ENCODE measurements at regions not wholly inside any gene's neighbourhood (a gene's known extent, or its start where the extent isn't known, plus 50 kb on each side); places are given as distances from the start of the nearest gene placed in this dataset.

DNA sequence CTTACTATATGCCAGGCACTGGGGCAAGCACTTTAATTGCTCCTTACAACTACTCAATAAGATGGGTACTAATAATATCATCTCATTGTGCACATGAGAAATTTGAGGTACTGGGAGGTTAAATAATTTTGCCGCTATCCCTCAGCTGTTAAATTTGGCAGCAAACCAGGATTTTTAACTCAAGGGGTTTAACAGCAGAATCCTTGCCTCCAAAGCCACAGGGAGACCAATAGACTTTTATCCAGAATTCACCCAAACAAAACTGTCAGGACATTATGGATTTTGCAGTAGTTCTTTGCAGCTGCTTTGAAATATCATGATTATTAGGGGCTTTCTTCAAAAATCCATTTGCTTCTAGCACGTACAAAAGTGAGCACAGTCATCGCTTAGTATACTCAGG lies 136.2 kb downstream of the RPS12 start:
- peaks cover 5% of the 10 kb centered on the region for H3K27me3 Mint-ChIP-seq
- H3K9me3 Mint-ChIP-seq (ENCODE audit: low read depth), result no peaks in the 10 kb centered on the region
- H3K4me1 Mint-ChIP-seq (ENCODE audit: low read depth), result no peaks in the 10 kb centered on the region
- TF ChIP-seq, protein P1, sequence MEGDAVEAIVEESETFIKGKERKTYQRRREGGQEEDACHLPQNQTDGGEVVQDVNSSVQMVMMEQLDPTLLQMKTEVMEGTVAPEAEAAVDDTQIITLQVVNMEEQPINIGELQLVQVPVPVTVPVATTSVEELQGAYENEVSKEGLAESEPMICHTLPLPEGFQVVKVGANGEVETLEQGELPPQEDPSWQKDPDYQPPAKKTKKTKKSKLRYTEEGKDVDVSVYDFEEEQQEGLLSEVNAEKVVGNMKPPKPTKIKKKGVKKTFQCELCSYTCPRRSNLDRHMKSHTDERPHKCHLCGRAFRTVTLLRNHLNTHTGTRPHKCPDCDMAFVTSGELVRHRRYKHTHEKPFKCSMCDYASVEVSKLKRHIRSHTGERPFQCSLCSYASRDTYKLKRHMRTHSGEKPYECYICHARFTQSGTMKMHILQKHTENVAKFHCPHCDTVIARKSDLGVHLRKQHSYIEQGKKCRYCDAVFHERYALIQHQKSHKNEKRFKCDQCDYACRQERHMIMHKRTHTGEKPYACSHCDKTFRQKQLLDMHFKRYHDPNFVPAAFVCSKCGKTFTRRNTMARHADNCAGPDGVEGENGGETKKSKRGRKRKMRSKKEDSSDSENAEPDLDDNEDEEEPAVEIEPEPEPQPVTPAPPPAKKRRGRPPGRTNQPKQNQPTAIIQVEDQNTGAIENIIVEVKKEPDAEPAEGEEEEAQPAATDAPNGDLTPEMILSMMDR (IDR thresholded peaks at IDR 0.05; ENCODE audit: unreplicated experiment), result no peak
- no peak overlapping the region for H3K4me3 Mint-ChIP-seq (ENCODE audit: low read depth)
- DNase-seq (ENCODE audit: low spot score, unreplicated experiment), result no peak
- H3K27ac Mint-ChIP-seq, result no peak overlapping the region
- H3K36me3 Mint-ChIP-seq (ENCODE audit: insufficient read depth), result no peaks in the 10 kb centered on the region

DNA sequence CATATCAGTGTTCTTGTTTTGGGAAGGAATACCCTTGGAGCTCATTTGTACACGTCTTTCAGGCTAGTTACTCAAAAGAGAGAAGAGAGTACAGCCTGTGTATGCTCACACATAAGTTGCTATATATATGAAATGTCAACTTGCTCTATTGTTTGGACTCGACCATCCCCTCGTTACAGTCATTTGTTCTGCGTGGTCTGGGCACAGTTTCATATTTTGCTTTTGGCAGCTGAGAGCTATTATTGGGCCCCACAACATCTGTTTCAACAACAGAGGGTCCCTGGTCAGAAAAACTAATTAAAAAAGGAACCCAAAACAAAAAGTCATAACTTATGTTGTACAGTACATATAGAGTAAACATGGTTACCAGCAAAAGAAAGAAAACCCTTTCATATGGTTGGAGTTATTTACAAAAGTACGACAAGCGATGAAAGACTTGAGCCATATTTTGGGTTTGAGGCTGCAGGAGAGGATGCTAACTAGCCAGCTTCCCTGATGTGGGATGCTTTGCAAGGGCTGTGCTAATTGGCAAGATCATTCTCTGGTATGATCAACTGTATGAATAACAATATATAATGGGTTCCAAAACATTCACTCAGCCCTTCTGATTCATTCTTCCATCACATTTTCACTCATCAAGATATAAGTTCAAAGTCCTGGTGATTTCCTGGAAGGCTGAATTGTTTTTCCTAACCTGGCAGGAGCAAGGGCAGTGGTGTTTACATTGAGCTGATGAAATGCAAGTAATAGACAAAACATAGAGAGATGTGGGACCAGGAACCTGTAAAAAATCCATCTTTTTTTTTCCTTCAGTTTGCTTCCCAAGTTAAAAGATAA lies 137.9 kb downstream of the RPS12 start:
- Mint-ChIP-seq H3K36me3 (ENCODE audit: insufficient read depth) (no peaks in the 10 kb centered on the region), H3K27ac (no peak overlapping the region), H3K4me3 (ENCODE audit: low read depth) (no peak overlapping the region), H3K27me3 (peaks cover 5% of the 10 kb centered on the region), H3K4me1 (ENCODE audit: low read depth) (no peaks in the 10 kb centered on the region), H3K9me3 (ENCODE audit: low read depth) (no peaks in the 10 kb centered on the region)
- DNase-seq (ENCODE audit: low spot score, unreplicated experiment), result no peak
- TF ChIP-seq, protein P1 (IDR thresholded peaks at IDR 0.05; ENCODE audit: unreplicated experiment), result no peak

DNA sequence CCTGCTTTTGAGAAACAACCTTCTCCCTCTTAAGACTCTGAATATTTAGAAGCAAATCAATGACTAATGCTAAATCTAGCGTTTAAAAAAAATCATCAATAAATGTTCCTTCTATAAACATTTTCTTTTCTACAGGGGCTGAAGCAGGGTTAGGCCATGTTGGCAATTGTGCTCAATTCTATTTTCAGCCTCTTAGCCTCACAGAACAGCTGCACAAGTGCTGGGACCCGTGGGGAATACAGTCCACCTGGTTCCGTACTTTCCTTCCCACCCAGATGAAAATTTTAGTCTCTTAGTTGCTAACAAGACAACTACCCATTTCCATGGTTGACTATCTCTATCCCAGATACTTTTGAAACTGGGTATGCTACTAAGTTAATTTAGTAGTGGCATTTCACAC lies 138.6 kb downstream of the RPS12 start:
- Mint-ChIP-seq H3K27ac (no peak overlapping the region), H3K9me3 (ENCODE audit: low read depth) (no peaks in the 10 kb centered on the region), H3K36me3 (ENCODE audit: insufficient read depth) (no peaks in the 10 kb centered on the region), H3K4me1 (ENCODE audit: low read depth) (no peaks in the 10 kb centered on the region), H3K27me3 (peaks cover 10% of the 10 kb centered on the region), H3K4me3 (ENCODE audit: low read depth) (no peak overlapping the region)
- DNase-seq (ENCODE audit: low spot score, unreplicated experiment), result no peak
- TF ChIP-seq, protein P1 (IDR thresholded peaks at IDR 0.05; ENCODE audit: unreplicated experiment), result no peak

DNA sequence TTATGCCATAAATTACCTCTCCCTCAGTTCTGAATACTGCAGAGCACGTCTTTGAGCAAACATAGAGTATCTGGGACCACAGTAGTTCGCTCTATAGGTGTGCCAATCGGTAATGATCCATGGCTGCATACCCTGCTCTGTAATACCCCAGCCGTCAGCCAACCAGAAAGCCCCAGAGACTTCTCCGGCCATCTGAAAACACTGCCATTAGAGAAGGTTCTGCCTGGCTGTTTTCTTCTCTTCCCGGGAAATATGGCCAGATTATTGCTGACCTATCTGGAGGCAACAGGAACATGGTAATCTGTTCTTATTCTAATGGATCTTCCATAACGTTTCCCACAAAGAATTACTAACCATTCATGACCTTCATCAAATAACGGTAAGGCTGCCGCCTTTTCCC lies 139.9 kb downstream of the RPS12 start:
- no peak for DNase-seq (ENCODE audit: low spot score, unreplicated experiment)
- no peaks in the 10 kb centered on the region for H3K9me3 Mint-ChIP-seq (ENCODE audit: low read depth)
- peaks cover 10% of the 10 kb centered on the region for H3K27me3 Mint-ChIP-seq
- no peaks in the 10 kb centered on the region for H3K4me1 Mint-ChIP-seq (ENCODE audit: low read depth)
- no peaks in the 10 kb centered on the region for H3K36me3 Mint-ChIP-seq (ENCODE audit: insufficient read depth)
- TF ChIP-seq, protein P1 (IDR thresholded peaks at IDR 0.05; ENCODE audit: unreplicated experiment), result no peak
- no peak overlapping the region for H3K4me3 Mint-ChIP-seq (ENCODE audit: low read depth)
- H3K27ac Mint-ChIP-seq, result no peak overlapping the region

DNA sequence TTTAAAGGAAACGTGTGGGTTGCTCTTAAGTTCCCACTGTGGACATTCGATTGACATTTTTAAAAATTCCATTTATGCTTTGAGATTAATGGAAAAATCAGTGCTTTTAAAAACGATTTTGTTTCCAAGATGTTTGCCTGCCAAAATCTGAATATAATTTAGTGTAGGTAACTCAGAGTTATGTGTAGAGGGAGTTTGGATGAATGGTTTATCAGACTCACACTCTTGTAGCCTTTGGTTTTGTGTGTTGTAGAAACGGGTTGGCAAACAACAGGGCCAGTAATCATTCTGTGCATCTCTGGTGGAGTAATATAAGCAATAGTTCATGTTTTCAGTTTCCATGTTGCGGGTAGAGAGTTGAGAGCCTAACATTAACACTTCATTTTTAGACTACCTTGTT lies 140.6 kb downstream of the RPS12 start:
- Mint-ChIP-seq H3K27me3 (peaks cover 7% of the 10 kb centered on the region), H3K4me1 (ENCODE audit: low read depth) (no peaks in the 10 kb centered on the region), H3K27ac (no peak overlapping the region), H3K9me3 (ENCODE audit: low read depth) (no peaks in the 10 kb centered on the region), H3K4me3 (ENCODE audit: low read depth) (no peak overlapping the region), H3K36me3 (ENCODE audit: insufficient read depth) (no peaks in the 10 kb centered on the region)
- DNase-seq (ENCODE audit: low spot score, unreplicated experiment), result no peak
- TF ChIP-seq, protein P1 (IDR thresholded peaks at IDR 0.05; ENCODE audit: unreplicated experiment), result no peak
